Skeletal muscle tissue (tissue), 3 donors: ENCODE measurements at regions not wholly inside any gene's neighbourhood (a gene's known extent, or its start where the extent isn't known, plus 50 kb on each side); places are given as distances from the start of the nearest gene placed in this dataset.
"Not testable (repeated sequence)": the region's sequence is repeated elsewhere in the genome, so short reads cannot be mapped to it uniquely, and the experiment has no call there.

ENCODE experiments used
- H3K27ac ChIP-seq: one replicate; pipeline ENCODE4 v1.7.0; 2013; ENCODE audit warnings: mild to moderate bottlenecking, low read depth, low read length, inconsistent platforms
- H3K27me3 ChIP-seq, 3 donors: one replicate each; pipeline ENCODE4 v1.7.0; 2013; ENCODE audit warnings: low read length in 3 of 3; ENCODE audit not compliant: control insufficient read depth in 3 of 3, insufficient read depth in 3 of 3
- H3K36me3 ChIP-seq, 3 donors: one replicate each; pipeline ENCODE4 v1.7.0; 2013; ENCODE audit warnings: low read length in 3 of 3; ENCODE audit not compliant: control insufficient read depth in 3 of 3, insufficient read depth in 3 of 3
- H3K4me1 ChIP-seq, 3 donors: one replicate each; pipeline ENCODE4 v1.7.0; 2013; ENCODE audit warnings: low read length in 3 of 3, mild to moderate bottlenecking in 3 of 3; ENCODE audit not compliant: control insufficient read depth in 3 of 3, insufficient read depth in 3 of 3
- H3K4me3 ChIP-seq, 3 donors: one replicate each; pipeline ENCODE4 v1.7.0; 2013; ENCODE audit warnings: low read length in 3 of 3
- H3K9ac ChIP-seq, 3 donors: one replicate each; pipeline ENCODE4 v1.7.0; 2013; ENCODE audit warnings: low read length in 3 of 3, mild to moderate bottlenecking in 3 of 3, moderate library complexity in 2 of 3, low read depth in 1 of 3
- H3K9me3 ChIP-seq, 3 donors: one replicate each; pipeline ENCODE4 v1.7.0; 2013; ENCODE audit warnings: low read length in 3 of 3; ENCODE audit not compliant: control insufficient read depth in 3 of 3
- donor health status: Osteomylitis.

DNA sequence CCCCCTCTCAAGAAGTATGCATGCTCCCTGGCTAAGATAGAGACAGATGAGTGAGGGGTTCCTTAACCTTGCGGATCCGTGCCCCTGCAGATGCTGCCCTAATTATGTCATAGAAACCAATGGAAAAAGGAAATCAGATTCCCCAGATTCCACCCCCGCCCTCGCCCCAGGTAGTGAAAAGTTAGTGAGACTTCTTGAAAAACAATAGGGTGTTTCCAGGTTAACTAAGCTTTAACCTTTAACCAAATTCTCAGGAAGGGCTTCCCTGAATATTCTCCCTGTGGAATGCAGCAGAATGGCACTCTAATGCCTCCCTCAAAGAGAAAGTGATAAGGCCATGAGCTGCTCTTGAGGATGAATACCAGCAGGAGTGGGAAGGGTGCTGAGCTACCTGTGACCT, 116.0 kb upstream of the RANBP3L start:
- Histone ChIP-seq H3K4me3 (no peak overlapping the region), H3K9ac (no peak overlapping the region), H3K9me3 (no peaks in the 10 kb centered on the region), H3K4me1 (peaks cover 0 to 5% (median 5%) of the 10 kb centered on the region in 3 donors), H3K36me3 (no peaks in the 10 kb centered on the region), H3K27me3 (no peaks in the 10 kb centered on the region), H3K27ac (no peak overlapping the region)

GRCh38 chr5:36418152-36418979, 116.7 kb upstream of the RANBP3L start:
- H3K27ac ChIP-seq, result no peak overlapping the region
- no peaks in the 10 kb centered on the region for H3K36me3 ChIP-seq
- H3K27me3 ChIP-seq, result no peaks in the 10 kb centered on the region
- peaks cover 0 to 5% (median 5%) of the 10 kb centered on the region in 3 donors for H3K4me1 ChIP-seq
- H3K4me3 ChIP-seq, result no peak overlapping the region
- H3K9me3 ChIP-seq, result no peaks in the 10 kb centered on the region
- no peak overlapping the region for H3K9ac ChIP-seq

GRCh38 chr5:36421256-36421655, 119.6 kb upstream of the RANBP3L start:
- Histone ChIP-seq H3K9ac (no peak overlapping the region), H3K4me3 (no peak overlapping the region), H3K27me3 (no peaks in the 10 kb centered on the region), H3K9me3 (no peaks in the 10 kb centered on the region), H3K36me3 (no peaks in the 10 kb centered on the region), H3K27ac (no peak overlapping the region), H3K4me1 (no peaks in the 10 kb centered on the region)

GRCh38 chr5:36422952-36423351, 121.2 kb upstream of the RANBP3L start:
- Histone ChIP-seq H3K9me3 (no peaks in the 10 kb centered on the region), H3K27me3 (no peaks in the 10 kb centered on the region), H3K36me3 (no peaks in the 10 kb centered on the region), H3K4me1 (no peaks in the 10 kb centered on the region), H3K27ac (no peak overlapping the region), H3K4me3 (no peak overlapping the region), H3K9ac (no peak overlapping the region)

- Histone ChIP-seq H3K36me3 (no peaks in the 10 kb centered on the region), H3K9me3 (no peaks in the 10 kb centered on the region), H3K4me3 (no peak overlapping the region), H3K9ac (no peak overlapping the region), H3K27ac (no peak overlapping the region), H3K4me1 (no peaks in the 10 kb centered on the region), H3K27me3 (no peaks in the 10 kb centered on the region)
These were observed 122.0 kb upstream of the RANBP3L start for GRCh38 chr5:36423578-36424307.

- not testable (repeated sequence) for H3K9ac ChIP-seq, H3K36me3 ChIP-seq, H3K9me3 ChIP-seq, H3K4me3 ChIP-seq, H3K4me1 ChIP-seq, H3K27me3 ChIP-seq, H3K27ac ChIP-seq
These were observed 124.4 kb upstream of the RANBP3L start for GRCh38 chr5:36426070-36426469.

DNA sequence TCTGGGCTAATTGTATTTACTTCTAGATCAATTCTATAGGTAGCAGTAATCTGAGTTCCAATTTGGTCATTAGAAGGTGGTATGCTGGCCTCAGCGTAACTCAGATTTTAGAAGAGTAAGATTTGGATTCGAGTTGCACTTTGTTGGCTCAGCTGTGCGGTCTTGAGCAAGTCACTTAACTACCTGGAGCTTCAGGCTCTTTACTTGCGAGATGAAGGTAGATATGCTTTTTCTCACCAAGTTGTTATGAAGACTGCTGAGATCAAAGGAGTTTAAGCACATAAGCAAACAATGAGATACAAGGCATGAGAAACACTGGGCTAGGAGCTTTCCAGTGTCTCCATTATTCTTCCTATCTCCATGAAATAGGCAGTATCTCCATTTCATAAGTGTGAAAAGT, 133.8 kb upstream of the RANBP3L start:
- no peaks in the 10 kb centered on the region for H3K9me3 ChIP-seq
- H3K27me3 ChIP-seq, result no peaks in the 10 kb centered on the region
- no peaks in the 10 kb centered on the region for H3K4me1 ChIP-seq
- no peaks in the 10 kb centered on the region for H3K36me3 ChIP-seq
- H3K4me3 ChIP-seq, result no peak overlapping the region
- no peak overlapping the region for H3K9ac ChIP-seq
- no peak overlapping the region for H3K27ac ChIP-seq

- Histone ChIP-seq H3K9me3 (no peaks in the 10 kb centered on the region), H3K36me3 (no peaks in the 10 kb centered on the region), H3K9ac (no peak overlapping the region), H3K27ac (no peak overlapping the region), H3K27me3 (no peaks in the 10 kb centered on the region), H3K4me3 (no peak overlapping the region), H3K4me1 (no peaks in the 10 kb centered on the region)
These were observed 134.6 kb upstream of the RANBP3L start for GRCh38 chr5:36436306-36436705.

DNA sequence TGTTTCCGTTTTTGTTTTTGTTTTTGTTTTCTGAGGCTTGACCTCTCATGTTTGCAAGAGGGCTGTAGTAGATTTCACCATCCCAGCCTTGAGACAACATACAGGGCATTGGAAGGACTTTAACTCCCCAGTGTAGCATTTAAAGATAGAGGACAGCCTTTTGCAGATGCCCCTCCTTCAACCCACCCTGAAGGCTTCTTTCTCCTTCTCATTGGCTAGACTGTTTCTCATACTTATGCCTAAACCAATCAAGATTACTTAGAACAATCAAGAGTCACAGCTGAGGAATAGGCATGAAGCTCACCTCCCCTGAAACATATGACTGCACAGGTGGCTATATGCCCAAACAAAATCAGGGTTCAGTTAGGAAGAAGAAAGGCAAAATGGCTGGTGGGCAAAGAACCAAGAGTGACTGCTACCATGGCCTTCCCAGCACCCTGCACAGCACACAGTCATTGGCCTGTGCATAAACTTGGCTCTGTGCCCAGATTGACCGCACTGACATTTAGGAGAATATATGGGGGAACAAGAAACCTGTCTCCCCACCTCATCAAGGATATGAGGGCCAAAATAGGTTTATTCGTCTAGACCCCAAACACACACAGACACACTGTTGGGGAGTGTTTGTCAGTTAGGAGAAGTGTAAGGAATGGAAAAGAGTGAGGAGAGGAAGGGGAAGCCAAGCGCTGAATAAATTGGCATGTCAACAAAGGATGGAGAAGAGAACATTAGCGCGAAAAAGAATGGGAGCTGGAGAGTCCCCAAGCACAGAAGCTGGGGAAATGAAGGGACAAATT, 137.3 kb upstream of the RANBP3L start:
- Histone ChIP-seq H3K4me1 (no peaks in the 10 kb centered on the region), H3K27ac (no peak overlapping the region), H3K27me3 (peaks cover 0 to 3% (median 0%) of the 10 kb centered on the region in 3 donors), H3K4me3 (no peak overlapping the region), H3K9ac (no peak overlapping the region), H3K36me3 (no peaks in the 10 kb centered on the region), H3K9me3 (no peaks in the 10 kb centered on the region)

GRCh38 chr5:36440300-36440699, 138.6 kb upstream of the RANBP3L start:
- Histone ChIP-seq H3K4me1 (no peaks in the 10 kb centered on the region), H3K36me3 (no peaks in the 10 kb centered on the region), H3K4me3 (no peak overlapping the region), H3K27ac (no peak overlapping the region), H3K9ac (no peak overlapping the region), H3K9me3 (no peaks in the 10 kb centered on the region), H3K27me3 (peaks cover 0 to 3% (median 0%) of the 10 kb centered on the region in 3 donors)
